Loucy (cell line): ENCODE measurements at regions not wholly inside any gene's neighbourhood (a gene's known extent, or its start where the extent isn't known, plus 50 kb on each side); places are given as distances from the start of the nearest gene placed in this dataset.

ENCODE experiments used
- H2AFZ ChIP-seq: fragments of 200-600 bp; sonication (generic); 2 replicates; pipeline ENCODE4 v1.6.0; 2016; ENCODE audit warnings: antibody characterized with exemption, mild to moderate bottlenecking, low read length, moderate library complexity
- H3F3A ChIP-seq: fragments of 200-600 bp; 2 replicates; pipeline ENCODE4 v1.6.0; 2016; ENCODE audit warnings: antibody characterized with exemption, low read depth, mild to moderate bottlenecking
- H3K27me3 ChIP-seq: fragments of 200-600 bp; sonication (generic); 2 replicates; pipeline ENCODE4 v1.6.1; 2014; ENCODE audit warnings: low read length, mild to moderate bottlenecking; ENCODE audit not compliant: insufficient read depth, poor library complexity, severe bottlenecking
- H3K36me3 ChIP-seq: fragments of 200-600 bp; sonication (generic); 2 replicates; pipeline ENCODE4 v1.6.1; 2016; ENCODE audit warnings: low read length; ENCODE audit not compliant: insufficient read depth
- H3K4me1 ChIP-seq: fragments of 200-600 bp; sonication (generic); 2 replicates; pipeline ENCODE4 v1.5.1; 2014; ENCODE audit warnings: low read length, mild to moderate bottlenecking; ENCODE audit not compliant: insufficient read depth, poor library complexity, severe bottlenecking
- H3K4me2 ChIP-seq: fragments of 200-600 bp; sonication (generic); 2 replicates; pipeline ENCODE4 v1.6.0; 2014; ENCODE audit warnings: antibody characterized with exemption, low read length, low read depth, mild to moderate bottlenecking; ENCODE audit not compliant: poor library complexity, severe bottlenecking
- H3K4me3 ChIP-seq: fragments of 200-600 bp; sonication (generic); 2 replicates; pipeline ENCODE4 v1.5.1; 2014; ENCODE audit warnings: low read length, mild to moderate bottlenecking, mixed read lengths; ENCODE audit not compliant: poor library complexity, severe bottlenecking
- H3K79me2 ChIP-seq: fragments of 200-600 bp; sonication (generic); 2 replicates; pipeline ENCODE4 v1.6.1; 2014; ENCODE audit warnings: low read length; ENCODE audit not compliant: insufficient read depth
- H3K9ac ChIP-seq: fragments of 200-600 bp; sonication (generic); 2 replicates; pipeline ENCODE4 v1.6.0; 2014; ENCODE audit warnings: mild to moderate bottlenecking, low read depth, low read length, moderate library complexity; ENCODE audit not compliant: poor library complexity, severe bottlenecking
- H3K9me2 ChIP-seq: fragments of 200-600 bp; sonication (generic); replicated peaks from 2 replicates; pipeline ENCODE4 v1.6.1; 2016; ENCODE audit warnings: low read depth, low read length, mixed read lengths
- H3K9me3 ChIP-seq: fragments of 200-600 bp; sonication (generic); 2 replicates; pipeline ENCODE4 v1.6.1; 2014; ENCODE audit warnings: mild to moderate bottlenecking, antibody characterized with exemption, low read length, low read depth; ENCODE audit not compliant: insufficient read depth
- H4K20me1 ChIP-seq: fragments of 200-600 bp; sonication (generic); 2 replicates; pipeline ENCODE4 v1.6.0; 2014; ENCODE audit warnings: antibody characterized with exemption, low read length, mild to moderate bottlenecking; ENCODE audit not compliant: insufficient read depth, poor library complexity, severe bottlenecking
- EZH2phosphoT487 ChIP-seq: fragments of 200-600 bp; IDR thresholded peaks from 2 replicates; pipeline ENCODE4 v1.6.1; 2018; ENCODE audit warnings: antibody characterized with exemption, mild to moderate bottlenecking, moderate library complexity, borderline replicate concordance
- TF ChIP-seq, protein P1 (sequence below): fragments of 200-600 bp; sonication (generic); conservative IDR thresholded peaks from 2 replicates; pipeline ENCODE4 v1.5.1; 2014; ENCODE audit warnings: mild to moderate bottlenecking, antibody characterized with exemption, low read length

DNA sequence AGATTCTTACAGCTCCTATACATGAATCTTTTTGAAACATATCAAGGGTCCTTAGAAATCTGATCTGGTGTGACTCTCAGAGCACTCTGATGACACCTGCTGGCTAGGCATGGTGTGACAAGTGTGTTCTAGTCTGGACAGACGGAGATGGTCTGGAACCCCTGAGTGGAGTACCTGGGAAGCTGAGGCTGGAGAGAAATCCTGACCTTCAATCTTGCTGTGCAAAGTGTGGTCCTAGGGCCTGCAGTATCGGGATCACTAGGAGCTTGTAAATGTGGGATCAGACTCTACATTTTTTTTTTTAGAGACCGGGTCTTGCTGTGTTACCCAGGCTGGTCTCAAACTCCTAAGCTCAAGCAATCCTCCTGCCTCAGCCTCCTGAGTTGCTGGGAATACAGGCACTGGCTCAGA, 78.6 kb upstream of the SOD1 start:
- H2AFZ ChIP-seq = peak overlapping the region; percentile 48; the same call in 1 of the 2 replicates
- H3K9me2 ChIP-seq = no peaks in the 10 kb centered on the region
- TF ChIP-seq EZH2phosphoT487 = no peak
- TF ChIP-seq, protein P1, sequence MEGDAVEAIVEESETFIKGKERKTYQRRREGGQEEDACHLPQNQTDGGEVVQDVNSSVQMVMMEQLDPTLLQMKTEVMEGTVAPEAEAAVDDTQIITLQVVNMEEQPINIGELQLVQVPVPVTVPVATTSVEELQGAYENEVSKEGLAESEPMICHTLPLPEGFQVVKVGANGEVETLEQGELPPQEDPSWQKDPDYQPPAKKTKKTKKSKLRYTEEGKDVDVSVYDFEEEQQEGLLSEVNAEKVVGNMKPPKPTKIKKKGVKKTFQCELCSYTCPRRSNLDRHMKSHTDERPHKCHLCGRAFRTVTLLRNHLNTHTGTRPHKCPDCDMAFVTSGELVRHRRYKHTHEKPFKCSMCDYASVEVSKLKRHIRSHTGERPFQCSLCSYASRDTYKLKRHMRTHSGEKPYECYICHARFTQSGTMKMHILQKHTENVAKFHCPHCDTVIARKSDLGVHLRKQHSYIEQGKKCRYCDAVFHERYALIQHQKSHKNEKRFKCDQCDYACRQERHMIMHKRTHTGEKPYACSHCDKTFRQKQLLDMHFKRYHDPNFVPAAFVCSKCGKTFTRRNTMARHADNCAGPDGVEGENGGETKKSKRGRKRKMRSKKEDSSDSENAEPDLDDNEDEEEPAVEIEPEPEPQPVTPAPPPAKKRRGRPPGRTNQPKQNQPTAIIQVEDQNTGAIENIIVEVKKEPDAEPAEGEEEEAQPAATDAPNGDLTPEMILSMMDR = peak; percentile 81
- H3K4me2 ChIP-seq = no peak overlapping the region
- no peaks in the 10 kb centered on the region for H3K79me2 ChIP-seq
- no peak overlapping the region for H3K9ac ChIP-seq
- H3K27me3 ChIP-seq = no peaks in the 10 kb centered on the region
- H4K20me1 ChIP-seq = no peaks in the 10 kb centered on the region
- H3F3A ChIP-seq = no peaks in the 10 kb centered on the region
- no peaks in the 10 kb centered on the region for H3K4me1 ChIP-seq
- no peak overlapping the region for H3K4me3 ChIP-seq
- H3K9me3 ChIP-seq = no peaks in the 10 kb centered on the region
- no peaks in the 10 kb centered on the region for H3K36me3 ChIP-seq

DNA sequence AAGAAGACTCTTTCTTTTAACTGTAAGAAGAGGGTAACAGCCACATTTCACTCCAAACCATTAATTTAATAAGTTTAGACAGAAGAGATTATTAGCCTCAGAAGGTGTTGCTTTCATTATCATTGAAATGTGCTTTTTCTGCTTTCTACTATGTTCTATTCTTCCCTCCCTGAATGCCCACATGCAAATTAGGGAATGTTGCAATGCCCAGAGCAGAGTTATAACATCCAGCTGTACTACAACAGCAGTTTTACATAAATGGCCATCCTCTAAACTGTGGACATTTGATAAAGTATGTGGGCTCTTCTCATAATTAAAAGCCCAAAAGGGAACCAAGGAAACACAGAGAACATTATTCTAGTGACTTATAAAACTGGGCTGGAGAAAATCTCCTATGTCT, 82.2 kb upstream of the SOD1 start:
- H3K4me1 ChIP-seq = no peaks in the 10 kb centered on the region

DNA sequence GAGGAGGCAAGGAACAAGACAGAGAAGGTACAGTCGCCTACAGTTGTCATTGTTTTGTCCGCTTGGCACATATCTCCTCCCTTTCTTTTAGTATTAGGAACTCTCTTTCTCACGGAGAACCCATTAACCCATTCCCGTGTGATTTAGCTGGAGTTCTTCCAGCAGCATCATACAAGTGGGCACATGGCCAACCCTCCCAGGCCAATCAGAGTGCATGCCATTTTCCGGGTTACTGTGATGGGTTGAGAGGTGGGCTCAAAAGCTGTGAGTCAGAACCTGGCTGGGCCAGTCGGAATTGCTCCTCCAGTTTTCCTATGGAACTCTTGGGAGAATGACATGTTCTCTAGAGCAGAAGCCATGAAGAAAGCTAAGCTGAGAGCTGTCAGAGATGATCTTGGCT, 83.1 kb upstream of the SOD1 start:
- Histone ChIP-seq H4K20me1 (no peaks in the 10 kb centered on the region), H3K9me2 (no peaks in the 10 kb centered on the region), H3K4me3 (no peak overlapping the region), H3K27me3 (no peaks in the 10 kb centered on the region), H3K9me3 (no peaks in the 10 kb centered on the region), H3K79me2 (no peaks in the 10 kb centered on the region), H3K36me3 (no peaks in the 10 kb centered on the region), H3K4me1 (no peaks in the 10 kb centered on the region), H3K9ac (no peak overlapping the region), H2AFZ (no peak overlapping the region), H3F3A (no peaks in the 10 kb centered on the region), H3K4me2 (no peak overlapping the region)
- TF ChIP-seq EZH2phosphoT487 = no peak
- TF ChIP-seq, protein P1 = no peak

More for the DNA sequence above, 82.2 kb upstream of the SOD1 start:
- H3K9me2 ChIP-seq = no peaks in the 10 kb centered on the region
- H3K4me3 ChIP-seq = no peak overlapping the region
- H3K9me3 ChIP-seq = no peaks in the 10 kb centered on the region
- H3F3A ChIP-seq = no peaks in the 10 kb centered on the region
- H3K36me3 ChIP-seq = no peaks in the 10 kb centered on the region
- no peaks in the 10 kb centered on the region for H3K27me3 ChIP-seq
- no peaks in the 10 kb centered on the region for H4K20me1 ChIP-seq
- H2AFZ ChIP-seq = no peak overlapping the region
- H3K4me2 ChIP-seq = no peak overlapping the region
- no peaks in the 10 kb centered on the region for H3K79me2 ChIP-seq
- TF ChIP-seq, protein P1 = no peak
- TF ChIP-seq EZH2phosphoT487 = no peak
- H3K9ac ChIP-seq = no peak overlapping the region
